ENCODE measurements at regions not wholly inside any gene's neighbourhood (a gene's known extent, or its start where the extent isn't known, plus 50 kb on each side); places are given as distances from the start of the nearest gene placed in this dataset.
A peak's percentile ranks its signal among the peaks of the same experiment; 100 is the strongest.

DNA sequence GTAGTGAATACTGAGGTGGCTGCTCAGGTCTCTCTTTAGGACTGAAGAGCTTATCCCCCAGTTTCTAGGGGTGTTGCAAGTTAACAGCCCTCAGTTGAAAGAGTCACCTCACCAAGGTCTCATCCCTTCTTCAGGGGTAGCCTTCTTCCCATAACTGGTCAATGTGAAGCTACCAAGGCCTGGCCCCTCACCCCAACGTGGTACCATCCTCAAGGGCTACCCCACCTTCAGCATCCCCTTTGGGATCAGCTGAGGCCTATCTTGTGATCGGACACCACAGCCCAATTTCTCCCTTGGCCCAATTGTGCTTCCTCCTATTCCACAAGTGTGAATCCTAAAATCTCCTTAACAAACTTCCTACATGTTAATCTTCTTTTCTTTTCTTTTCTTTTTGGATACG lies 289.5 kb upstream of the MKLN1 start:
- no peak overlapping the region for H3K9ac ChIP-seq (ENCODE audit: low read length)
- H3K4me2 ChIP-seq (ENCODE audit: low read length), result no peak overlapping the region
- ChIA-PET RAD21 (ENCODE audit: low non-redundant PET in 1 of 2, low total read pairs in 2 of 2, uncharacterized antibody in 2 of 2, unreplicated experiment in 2 of 2) (no interaction called here), CTCF (interaction anchor here (1.7 kb wide), 1 partner anchor 141 kb away, joined by 9 read pairs; no protein-coding TSS in a partner anchor), POLR2A (interaction anchor here (0.6 to 1.8 kb wide), 3 partner anchors 11 to 134 kb away, joined by 3 read pairs; no protein-coding TSS in a partner anchor)
- no peaks in the 10 kb centered on the region for H3K36me3 ChIP-seq (ENCODE audit: control insufficient read depth in 1 of 2, insufficient read depth in 2 of 2, low read length in 2 of 2)
- no TSS peak for BruUV-seq (replicated peaks)
- no peak for ATAC-seq
- TF ChIP-seq, protein P1, sequence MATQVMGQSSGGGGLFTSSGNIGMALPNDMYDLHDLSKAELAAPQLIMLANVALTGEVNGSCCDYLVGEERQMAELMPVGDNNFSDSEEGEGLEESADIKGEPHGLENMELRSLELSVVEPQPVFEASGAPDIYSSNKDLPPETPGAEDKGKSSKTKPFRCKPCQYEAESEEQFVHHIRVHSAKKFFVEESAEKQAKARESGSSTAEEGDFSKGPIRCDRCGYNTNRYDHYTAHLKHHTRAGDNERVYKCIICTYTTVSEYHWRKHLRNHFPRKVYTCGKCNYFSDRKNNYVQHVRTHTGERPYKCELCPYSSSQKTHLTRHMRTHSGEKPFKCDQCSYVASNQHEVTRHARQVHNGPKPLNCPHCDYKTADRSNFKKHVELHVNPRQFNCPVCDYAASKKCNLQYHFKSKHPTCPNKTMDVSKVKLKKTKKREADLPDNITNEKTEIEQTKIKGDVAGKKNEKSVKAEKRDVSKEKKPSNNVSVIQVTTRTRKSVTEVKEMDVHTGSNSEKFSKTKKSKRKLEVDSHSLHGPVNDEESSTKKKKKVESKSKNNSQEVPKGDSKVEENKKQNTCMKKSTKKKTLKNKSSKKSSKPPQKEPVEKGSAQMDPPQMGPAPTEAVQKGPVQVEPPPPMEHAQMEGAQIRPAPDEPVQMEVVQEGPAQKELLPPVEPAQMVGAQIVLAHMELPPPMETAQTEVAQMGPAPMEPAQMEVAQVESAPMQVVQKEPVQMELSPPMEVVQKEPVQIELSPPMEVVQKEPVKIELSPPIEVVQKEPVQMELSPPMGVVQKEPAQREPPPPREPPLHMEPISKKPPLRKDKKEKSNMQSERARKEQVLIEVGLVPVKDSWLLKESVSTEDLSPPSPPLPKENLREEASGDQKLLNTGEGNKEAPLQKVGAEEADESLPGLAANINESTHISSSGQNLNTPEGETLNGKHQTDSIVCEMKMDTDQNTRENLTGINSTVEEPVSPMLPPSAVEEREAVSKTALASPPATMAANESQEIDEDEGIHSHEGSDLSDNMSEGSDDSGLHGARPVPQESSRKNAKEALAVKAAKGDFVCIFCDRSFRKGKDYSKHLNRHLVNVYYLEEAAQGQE (IDR thresholded peaks at IDR 0.05; ENCODE audit: low read depth), result no peak
- TF ChIP-seq ELF1 (IDR thresholded peaks at IDR 0.05; ENCODE audit: borderline replicate concordance, low read depth) (no peak), SRF (IDR thresholded peaks at IDR 0.05; ENCODE audit: low read depth) (no peak), YY1 (IDR thresholded peaks at IDR 0.05; ENCODE audit: extremely low read depth, insufficient replicate concordance, low read depth, low read length) (no peak), ZFX (IDR thresholded peaks at IDR 0.05) (no peak), SIN3A (IDR thresholded peaks at IDR 0.05; ENCODE audit: low read depth) (no peak), POLR2AphosphoS5 (IDR thresholded peaks at IDR 0.05; ENCODE audit: low read depth, low read length) (no peak), RAD21 (IDR thresholded peaks at IDR 0.05; ENCODE audit: low read depth) (no peak), JUND (IDR thresholded peaks at IDR 0.05) (no peak), CBX3 (IDR thresholded peaks at IDR 0.05; ENCODE audit: low read depth) (no peak), FOSL1 (IDR thresholded peaks at IDR 0.05; ENCODE audit: low read depth) (no peak)
- TF ChIP-seq, protein P2, sequence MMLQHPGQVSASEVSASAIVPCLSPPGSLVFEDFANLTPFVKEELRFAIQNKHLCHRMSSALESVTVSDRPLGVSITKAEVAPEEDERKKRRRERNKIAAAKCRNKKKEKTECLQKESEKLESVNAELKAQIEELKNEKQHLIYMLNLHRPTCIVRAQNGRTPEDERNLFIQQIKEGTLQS (IDR thresholded peaks at IDR 0.05), result no peak
- DNase-seq (ENCODE audit: low read depth, low spot score), result no peak
- intact Hi-C loops (cut with micrococcal nuclease), result no loop called here
- no peaks in the 10 kb centered on the region for H4K20me1 ChIP-seq (ENCODE audit: insufficient read depth)
- no peaks in the 10 kb centered on the region for H3K9me3 ChIP-seq (ENCODE audit: control insufficient read depth in 1 of 2, insufficient read depth in 1 of 2, low read depth in 1 of 2, low read length in 2 of 2)
- H2AFZ ChIP-seq (ENCODE audit: low read depth, low read length, poor library complexity, severe bottlenecking), result no peak overlapping the region
- H3K79me2 ChIP-seq (ENCODE audit: insufficient read depth, low read length), result peaks cover 53% of the 10 kb centered on the region
- H3K4me3 ChIP-seq (replicated peaks in 1 of 2; ENCODE audit: low read depth in 1 of 2, low read length in 2 of 2), result no peak overlapping the region
- peaks cover 56 to 60% of the 10 kb centered on the region in 2 experiments for H3K4me1 ChIP-seq (ENCODE audit: control insufficient read depth in 1 of 2, insufficient read depth in 2 of 2, low read length in 2 of 2)
- 0 out of 2 replicates have a peak overlapping the region, but pooled peaks have one; percentile 65 for H3K27ac ChIP-seq (ENCODE audit: low read depth, low read length)
- no peaks in the 10 kb centered on the region for H3K9me2 ChIP-seq (ENCODE audit: insufficient read depth)
- no peaks in the 10 kb centered on the region for H3K27me3 ChIP-seq (ENCODE audit: insufficient read depth, low read length)
